Activated CD4-positive, alpha-beta T cell treated with anti-CD3 and anti-CD28 coated beads, Interleukin-2, amount 50 U/mL, for 4 hours (primary cell): ENCODE measurements at regions not wholly inside any gene's neighbourhood (a gene's known extent, or its start where the extent isn't known, plus 50 kb on each side); places are given as distances from the start of the nearest gene placed in this dataset.

Experiments used
- DNase-seq, 2 experiments: peaks; one replicate each; pipeline ENCODE4 v3.0.0-alpha.2; 2020

DNA sequence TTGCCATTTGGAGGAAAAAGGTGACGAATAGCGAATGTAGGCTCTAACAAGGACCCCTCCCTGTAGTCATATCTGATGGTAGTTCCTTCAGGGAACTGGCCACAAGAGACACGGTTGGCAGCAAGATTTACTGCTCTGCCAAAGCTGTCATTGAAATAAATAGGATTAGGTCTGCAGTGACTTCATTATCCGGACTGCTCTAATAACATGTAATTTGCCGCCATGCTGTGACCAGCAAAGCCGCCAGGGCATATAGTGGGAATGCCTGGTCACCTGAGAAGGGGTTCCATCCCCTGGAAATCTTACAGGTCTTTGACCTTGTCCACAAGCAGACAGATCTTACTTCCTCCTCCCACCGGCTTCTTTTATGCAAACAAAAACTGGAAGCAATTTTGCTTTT is 59.4 kb upstream of the LAPTM4A start:
- no peak for DNase-seq

DNA sequence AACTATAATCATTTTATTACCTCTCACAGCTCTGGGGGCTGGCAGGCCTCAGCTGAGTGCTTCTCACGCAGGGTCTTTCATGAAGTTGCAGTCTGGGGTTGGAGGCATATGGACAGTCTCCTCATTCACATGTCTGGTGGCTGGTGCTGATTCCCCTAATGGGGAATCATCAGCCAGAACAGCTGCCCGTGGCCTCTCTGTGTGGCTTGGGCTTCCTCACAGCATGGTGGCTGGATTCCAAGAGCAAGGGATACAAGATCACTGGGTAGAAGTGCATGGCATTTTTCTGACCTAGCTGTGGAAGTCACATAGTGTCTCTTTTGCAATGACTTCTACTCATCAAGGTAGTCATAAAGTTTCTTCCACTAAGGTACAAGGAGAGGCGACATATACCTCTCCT is 59.0 kb upstream of the LAPTM4A start:
- DNase-seq: no peak

DNA sequence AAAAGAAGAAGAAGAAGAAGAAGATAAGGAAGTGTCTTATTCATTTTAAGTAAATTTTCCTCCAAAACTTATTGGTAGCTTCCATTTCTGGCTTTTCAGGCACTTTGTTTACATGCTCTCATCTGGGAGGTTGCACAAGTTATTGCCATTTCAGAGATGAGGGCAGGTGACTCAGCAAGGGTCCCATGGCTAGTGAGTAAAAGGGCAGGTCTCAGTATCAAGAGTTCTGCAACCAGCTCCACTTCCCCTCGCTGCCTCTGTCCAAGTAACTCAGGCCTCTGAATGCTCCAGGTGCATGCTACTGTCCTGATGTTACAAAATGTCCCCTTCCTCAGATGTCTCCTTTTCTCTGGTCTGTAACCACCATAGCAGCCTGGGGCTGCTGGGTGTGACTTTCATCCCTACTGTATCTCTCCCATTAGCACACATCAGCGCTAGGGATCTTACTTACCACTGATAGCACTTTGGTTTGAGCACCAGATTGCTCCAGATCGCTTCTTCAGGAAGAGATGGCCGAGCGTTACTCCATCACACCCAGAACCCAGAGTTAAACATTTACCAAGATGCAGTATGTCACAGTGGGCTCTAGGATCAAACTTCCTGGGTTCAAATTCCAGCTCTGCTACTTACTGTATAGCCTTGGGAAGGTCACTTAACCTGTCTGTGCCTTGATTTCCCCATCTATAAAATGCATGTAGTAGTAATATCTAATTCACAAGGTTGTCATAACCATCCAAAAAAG is 57.4 kb upstream of the LAPTM4A start:
- DNase-seq: no peak

DNA sequence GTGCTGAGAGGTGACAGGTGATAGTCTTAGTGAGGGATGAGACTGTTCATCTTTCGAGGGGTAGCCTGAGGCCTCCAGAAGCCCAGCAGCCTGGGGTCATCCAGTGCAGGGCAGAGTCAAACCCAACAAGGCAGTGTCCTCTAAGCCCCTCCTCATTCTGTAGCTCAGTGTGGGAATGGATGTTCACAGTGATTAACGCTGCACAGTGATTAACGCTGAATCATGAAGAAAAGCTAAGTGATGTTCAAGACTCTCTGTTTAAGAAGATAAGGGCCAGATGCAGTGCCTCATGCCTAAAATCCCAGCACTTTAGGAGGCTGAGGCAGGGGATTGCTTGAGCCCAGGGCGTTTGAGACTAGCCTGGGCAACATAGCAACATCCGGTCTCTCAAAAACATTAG is 56.3 kb upstream of the LAPTM4A start:
- DNase-seq: no peak

DNA sequence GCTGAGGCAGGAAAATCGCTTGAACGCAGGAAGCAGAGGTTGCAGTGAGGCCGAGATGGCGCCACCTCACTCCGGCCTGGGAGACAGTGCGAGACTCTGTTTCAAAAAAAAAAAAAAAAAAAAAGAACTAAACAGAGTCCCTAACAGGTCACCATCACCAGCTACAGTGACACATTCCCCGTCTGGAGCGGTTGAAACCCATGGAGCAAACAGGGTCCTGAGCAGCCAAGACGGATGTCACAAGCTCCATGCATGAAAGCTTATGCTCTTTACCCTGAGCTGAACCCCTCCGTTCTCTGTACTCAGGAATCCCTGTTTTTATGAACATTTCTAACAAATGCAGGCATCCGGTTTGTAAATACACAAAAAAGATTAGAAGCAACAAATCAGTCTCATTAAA is 55.9 kb upstream of the LAPTM4A start:
- DNase-seq: no peak

DNA sequence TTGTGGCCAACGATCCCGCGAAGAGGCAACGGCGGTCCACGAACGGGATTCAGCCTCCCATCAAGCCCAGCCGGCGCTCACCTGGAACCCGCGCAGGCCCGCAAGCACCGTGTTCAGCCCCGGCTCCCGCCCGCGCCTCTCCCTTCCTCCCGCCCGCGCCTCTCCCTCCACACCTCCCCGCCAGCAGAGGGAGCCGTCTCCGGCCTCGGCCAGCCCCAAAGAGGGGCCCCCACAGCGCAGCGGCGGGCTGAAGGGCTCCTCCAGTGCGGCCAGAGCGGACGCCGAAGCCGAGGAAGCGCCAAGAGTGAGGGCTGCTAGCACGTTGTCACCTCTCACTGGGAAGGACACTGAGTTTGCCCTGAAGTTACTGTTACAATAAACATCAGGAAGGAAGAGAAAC is 55.3 kb upstream of the LAPTM4A start:
- DNase-seq: no peak

DNA sequence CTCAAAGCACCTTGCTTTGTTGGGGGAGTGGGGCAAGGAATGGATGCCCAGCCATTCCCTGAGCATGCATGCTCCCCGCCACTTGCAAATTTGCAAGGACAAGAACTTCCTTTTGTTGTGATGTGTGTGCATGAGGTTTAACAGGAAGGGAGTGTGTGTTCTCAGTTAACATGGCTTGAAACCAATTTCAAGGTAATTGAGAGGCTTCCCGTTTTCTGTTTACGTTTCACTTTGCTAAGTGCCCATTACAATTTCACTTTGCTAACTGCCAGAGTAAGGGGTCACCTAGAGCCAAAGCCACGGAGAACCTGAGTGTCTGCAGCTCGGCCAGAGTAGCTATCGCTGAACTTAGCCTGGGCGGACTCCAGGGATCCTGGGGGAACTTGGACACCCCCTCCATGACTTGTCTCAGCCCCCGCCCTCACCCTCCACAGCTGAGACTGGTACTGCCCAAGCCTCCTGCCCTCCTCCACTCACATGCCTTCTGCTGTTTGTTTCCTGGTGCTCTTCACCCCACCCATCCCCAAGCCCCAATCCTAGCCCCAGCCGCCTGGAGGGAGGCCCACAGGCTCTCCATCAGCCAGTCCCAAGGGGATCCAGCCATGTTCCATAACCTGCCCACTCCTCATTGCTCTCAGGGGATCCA is 53.6 kb upstream of the LAPTM4A start:
- DNase-seq: no peak

DNA sequence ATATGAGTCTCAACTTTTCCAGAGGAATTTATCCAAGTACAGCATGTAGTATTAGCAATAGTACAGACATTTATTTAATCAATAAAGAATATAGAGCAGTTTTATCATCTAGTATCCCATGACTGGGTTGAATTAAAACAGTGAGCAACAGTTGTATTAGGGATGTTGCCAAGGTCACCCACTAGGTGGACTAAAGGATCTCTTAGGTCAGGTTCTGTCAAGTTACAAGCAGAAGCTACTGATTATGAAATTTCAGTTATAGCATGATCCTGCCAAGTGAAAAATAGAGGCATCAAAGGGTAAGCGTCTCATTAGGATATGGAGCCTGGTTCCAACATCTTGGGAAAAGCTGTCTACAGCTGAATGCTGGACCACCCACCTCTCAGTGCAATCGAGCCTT is 52.1 kb upstream of the LAPTM4A start:
- DNase-seq: no peak
